Colonic mucosa (tissue), 4 donors: ENCODE measurements at regions not wholly inside any gene's neighbourhood (a gene's known extent, or its start where the extent isn't known, plus 50 kb on each side); places are given as distances from the start of the nearest gene placed in this dataset.
A peak's percentile ranks its signal among the peaks of the same experiment; 100 is the strongest.

Source experiments
- DNase-seq: peaks from one replicate; pipeline ENCODE4 v3.0.0-alpha.2; 2020
- H3K27ac ChIP-seq: fragments of 200-600 bp; one replicate; pipeline ENCODE4 v1.8.0; 2021
- H3K27me3 ChIP-seq: fragments of 200-600 bp; one replicate; pipeline ENCODE4 v1.8.0; 2021
- H3K36me3 ChIP-seq: fragments of 200-600 bp; one replicate; pipeline ENCODE4 v1.8.0; 2021
- H3K4me1 ChIP-seq: fragments of 200-600 bp; one replicate; pipeline ENCODE4 v1.8.0; 2021; ENCODE audit warnings: mild to moderate bottlenecking
- H3K4me3 ChIP-seq: fragments of 200-600 bp; one replicate; pipeline ENCODE4 v1.8.0; 2021
- H3K9ac ChIP-seq, 2 donors: one replicate each; pipeline ENCODE4 v1.7.0; 2013; ENCODE audit warnings: control low read depth in 2 of 2, low read depth in 2 of 2, low read length in 2 of 2
- H3K9me3 ChIP-seq: fragments of 200-600 bp; one replicate; pipeline ENCODE4 v1.8.0; 2021
- intact Hi-C: fragments of 100-400 bp; cut with DNase I; formaldehyde crosslinking; loops from one replicate; pipeline ENCODE4 v1.14.1; 2022
- TF ChIP-seq, protein P1 (sequence below): fragments of 200-600 bp; IDR thresholded peaks from one replicate; pipeline ENCODE4 v1.8.0; 2022; ENCODE audit warnings: antibody characterized with exemption, mild to moderate bottlenecking
- donor health status: healthy.
- donor health status: DM: no; HTN: no; CAD: no.
- donor health status: DM: no; HTN: no; CAD: no.

DNA sequence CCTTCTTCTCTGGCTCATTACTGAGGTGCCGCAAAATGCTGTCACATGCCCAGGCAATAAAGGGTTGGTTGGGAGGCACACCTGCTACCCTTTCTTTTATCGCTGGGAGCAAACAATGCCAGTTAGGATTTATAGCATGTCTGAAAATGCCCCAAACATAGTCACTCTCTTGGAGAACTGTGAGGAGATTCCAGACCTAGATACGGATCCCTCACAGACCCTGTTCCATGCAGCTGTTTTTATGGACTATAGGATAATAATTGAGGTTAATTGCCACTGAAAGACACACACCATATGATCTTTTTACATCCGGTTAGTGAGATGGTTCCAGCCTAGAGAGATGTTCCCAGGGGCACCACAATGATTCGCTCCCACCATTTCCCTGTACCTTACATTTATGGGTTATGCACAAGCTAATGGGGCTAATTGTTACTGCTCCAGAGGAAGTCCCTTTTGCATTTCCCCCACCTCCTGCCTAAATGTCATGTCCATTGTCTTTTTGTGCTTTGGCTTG, 318.1 kb downstream of the PIK3R1 start:
- peak overlapping the region in 1 of 2 donors; percentile 41 for H3K9ac ChIP-seq
- no peaks in the 10 kb centered on the region for H3K27me3 ChIP-seq
- TF ChIP-seq, protein P1, sequence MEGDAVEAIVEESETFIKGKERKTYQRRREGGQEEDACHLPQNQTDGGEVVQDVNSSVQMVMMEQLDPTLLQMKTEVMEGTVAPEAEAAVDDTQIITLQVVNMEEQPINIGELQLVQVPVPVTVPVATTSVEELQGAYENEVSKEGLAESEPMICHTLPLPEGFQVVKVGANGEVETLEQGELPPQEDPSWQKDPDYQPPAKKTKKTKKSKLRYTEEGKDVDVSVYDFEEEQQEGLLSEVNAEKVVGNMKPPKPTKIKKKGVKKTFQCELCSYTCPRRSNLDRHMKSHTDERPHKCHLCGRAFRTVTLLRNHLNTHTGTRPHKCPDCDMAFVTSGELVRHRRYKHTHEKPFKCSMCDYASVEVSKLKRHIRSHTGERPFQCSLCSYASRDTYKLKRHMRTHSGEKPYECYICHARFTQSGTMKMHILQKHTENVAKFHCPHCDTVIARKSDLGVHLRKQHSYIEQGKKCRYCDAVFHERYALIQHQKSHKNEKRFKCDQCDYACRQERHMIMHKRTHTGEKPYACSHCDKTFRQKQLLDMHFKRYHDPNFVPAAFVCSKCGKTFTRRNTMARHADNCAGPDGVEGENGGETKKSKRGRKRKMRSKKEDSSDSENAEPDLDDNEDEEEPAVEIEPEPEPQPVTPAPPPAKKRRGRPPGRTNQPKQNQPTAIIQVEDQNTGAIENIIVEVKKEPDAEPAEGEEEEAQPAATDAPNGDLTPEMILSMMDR = no peak
- H3K4me3 ChIP-seq = no peak overlapping the region
- H3K4me1 ChIP-seq = peaks cover 4% of the 10 kb centered on the region
- no peaks in the 10 kb centered on the region for H3K9me3 ChIP-seq
- no peaks in the 10 kb centered on the region for H3K36me3 ChIP-seq
- intact Hi-C loops = no loop called here
- H3K27ac ChIP-seq = no peak overlapping the region
- peak; percentile 79 for DNase-seq

DNA sequence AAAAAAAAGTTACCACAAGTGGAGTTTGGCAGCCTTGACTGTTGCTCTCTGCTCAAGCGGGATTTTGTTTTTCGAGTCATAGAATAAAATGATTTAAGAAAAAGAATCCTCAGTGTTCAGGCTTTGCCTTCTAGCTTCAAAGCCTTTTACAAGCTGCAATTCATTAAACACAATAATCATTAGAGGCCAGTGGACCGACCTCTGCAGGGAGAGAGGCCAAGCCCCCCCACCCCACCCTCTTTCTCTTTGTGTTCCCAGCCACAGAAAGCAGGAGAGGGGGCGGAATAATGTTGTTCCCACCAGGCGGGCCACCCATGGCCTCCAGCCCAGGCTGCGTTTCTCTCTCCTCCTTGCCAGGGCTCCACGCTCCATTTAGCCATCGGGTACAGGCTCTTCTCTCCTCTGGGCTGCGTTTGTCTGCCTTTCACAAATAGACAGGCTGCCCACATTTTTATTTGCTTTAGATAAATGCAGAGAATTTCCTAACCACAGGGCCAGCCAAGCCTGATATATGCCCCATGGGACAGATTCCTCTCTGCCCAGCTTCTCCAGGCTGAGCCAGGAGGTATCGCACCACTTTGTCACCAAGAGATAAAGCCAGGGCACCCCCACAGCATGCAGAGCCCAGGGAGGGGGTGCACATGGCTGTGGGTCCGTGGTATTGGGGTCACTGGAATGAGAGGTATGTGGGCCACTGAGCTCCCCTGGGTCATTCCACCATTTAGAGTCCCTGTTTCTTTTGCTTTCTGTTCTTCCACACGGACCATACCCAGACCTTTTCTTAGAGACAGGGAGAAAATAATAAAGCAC, 318.8 kb downstream of the PIK3R1 start:
- Histone ChIP-seq H3K9ac (no peak overlapping the region), H3K4me1 (peaks cover 4% of the 10 kb centered on the region), H3K4me3 (no peak overlapping the region), H3K27ac (no peak overlapping the region), H3K9me3 (no peaks in the 10 kb centered on the region), H3K27me3 (no peaks in the 10 kb centered on the region), H3K36me3 (no peaks in the 10 kb centered on the region)
- DNase-seq = peak; percentile 38
- TF ChIP-seq, protein P1 = no peak
- intact Hi-C loops = no loop called here

DNA sequence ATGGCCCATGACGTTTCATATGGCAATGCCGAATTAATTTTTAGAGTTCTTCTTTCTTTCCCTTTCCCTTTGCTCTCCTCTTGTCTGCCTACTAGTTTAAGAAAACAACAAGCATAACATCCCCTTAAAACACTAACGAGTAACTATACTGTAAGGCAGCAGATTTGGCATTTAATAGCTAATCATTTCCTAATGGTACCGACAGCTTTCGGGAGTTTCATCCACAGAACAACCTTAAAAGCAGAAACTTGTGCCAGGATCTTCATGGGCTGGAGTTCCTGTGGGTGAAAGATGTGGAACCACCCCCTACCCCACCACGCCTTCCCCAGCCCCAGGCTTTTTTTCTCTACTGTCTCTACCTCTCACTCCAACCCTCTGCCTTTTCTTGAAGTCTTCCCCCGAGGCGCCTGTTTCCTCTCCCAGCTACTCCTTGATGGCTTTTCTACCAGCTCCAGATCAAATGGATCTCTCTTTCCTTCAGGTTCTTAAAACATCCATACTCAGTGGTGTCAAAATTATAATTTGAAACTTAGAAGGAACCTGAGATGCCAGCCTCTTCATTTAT, 319.5 kb downstream of the PIK3R1 start:
- H3K4me1 ChIP-seq = peaks cover 4% of the 10 kb centered on the region
- H3K27ac ChIP-seq = no peak overlapping the region
- H3K9ac ChIP-seq = no peak overlapping the region
- no peak overlapping the region for H3K4me3 ChIP-seq
- intact Hi-C loops = no loop called here
- no peak for DNase-seq
- no peaks in the 10 kb centered on the region for H3K27me3 ChIP-seq
- no peaks in the 10 kb centered on the region for H3K36me3 ChIP-seq
- TF ChIP-seq, protein P1 = no peak
- no peaks in the 10 kb centered on the region for H3K9me3 ChIP-seq

DNA sequence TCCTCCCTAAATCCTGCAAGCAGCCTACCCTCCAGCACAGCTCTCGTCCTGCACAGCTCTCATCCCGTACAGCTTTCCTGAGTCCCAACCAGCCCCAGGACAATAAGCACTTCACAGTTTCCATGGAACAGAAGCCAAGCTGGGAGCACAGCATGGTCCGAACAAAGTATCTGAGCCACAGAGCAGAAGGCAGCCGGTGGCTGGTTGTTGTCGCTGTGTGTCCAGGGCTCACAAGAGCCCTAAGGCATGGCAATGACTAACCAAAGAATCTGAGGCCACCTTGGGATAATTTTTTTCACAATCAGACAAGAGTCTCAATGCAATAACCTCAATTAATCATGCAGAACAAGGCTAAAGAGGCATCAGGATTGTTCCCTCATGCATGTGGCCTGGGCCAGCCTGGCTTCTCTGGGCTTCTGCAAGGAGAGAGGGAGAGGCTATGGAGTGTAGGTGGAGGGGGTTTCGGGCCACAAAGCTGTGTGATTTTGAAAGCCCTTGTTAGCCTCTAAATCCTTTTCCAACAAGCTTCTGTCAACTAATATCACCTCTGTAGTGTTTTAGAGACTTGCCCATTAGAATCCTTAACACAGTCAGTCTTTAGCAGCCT, 323.4 kb downstream of the PIK3R1 start:
- H3K4me1 ChIP-seq = peaks cover 4% of the 10 kb centered on the region
- H3K36me3 ChIP-seq = no peaks in the 10 kb centered on the region
- H3K4me3 ChIP-seq = no peak overlapping the region
- TF ChIP-seq, protein P1 = no peak
- DNase-seq = no peak
- H3K9ac ChIP-seq = no peak overlapping the region
- H3K27ac ChIP-seq = no peak overlapping the region
- no peaks in the 10 kb centered on the region for H3K27me3 ChIP-seq
- H3K9me3 ChIP-seq = no peaks in the 10 kb centered on the region
- intact Hi-C loops = no loop called here

DNA sequence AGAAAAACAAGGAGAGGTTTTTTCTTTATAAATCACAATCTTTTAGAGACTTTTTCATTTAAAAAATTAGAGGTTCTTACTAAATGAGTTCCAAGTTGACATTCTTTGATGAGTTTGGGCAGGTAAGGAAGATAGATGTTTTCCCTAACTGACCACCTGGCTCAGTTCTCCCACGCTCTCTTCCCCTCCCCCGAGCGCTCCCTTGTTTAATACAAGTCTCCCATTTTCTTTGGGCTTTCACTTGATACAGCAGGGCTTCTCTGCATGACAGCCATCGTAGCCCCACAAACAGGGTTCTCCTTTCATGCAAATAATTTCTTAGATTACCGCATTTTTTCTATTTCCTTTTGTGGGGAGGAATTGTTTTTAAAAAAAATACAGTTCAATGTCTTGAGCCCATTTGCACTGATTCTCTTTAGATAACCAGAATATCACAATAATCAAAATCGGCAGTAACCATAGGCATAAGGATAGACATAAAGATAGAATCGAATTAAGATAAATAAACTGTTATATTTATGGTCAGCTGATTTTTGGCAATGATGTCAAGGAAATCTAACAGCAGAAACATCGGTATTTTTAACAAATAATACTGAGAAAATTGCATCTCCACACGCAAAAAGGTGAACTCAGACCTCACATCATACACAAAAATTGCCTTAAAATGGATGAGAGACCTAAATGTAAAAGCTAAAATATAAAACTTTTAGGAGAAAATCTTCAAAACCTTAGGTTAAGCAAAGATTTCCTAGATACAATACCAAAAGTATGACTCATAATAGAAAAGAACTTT, 325.4 kb downstream of the PIK3R1 start:
- Histone ChIP-seq H3K27me3 (no peaks in the 10 kb centered on the region), H3K9ac (no peak overlapping the region), H3K9me3 (no peaks in the 10 kb centered on the region), H3K4me3 (no peak overlapping the region), H3K4me1 (no peaks in the 10 kb centered on the region), H3K27ac (no peak overlapping the region), H3K36me3 (no peaks in the 10 kb centered on the region)
- DNase-seq = no peak
- intact Hi-C loops = no loop called here
- TF ChIP-seq, protein P1 = no peak
